ENCODE measurements at regions not wholly inside any gene's neighbourhood (a gene's known extent, or its start where the extent isn't known, plus 50 kb on each side); places are given as distances from the start of the nearest gene placed in this dataset.

DNA sequence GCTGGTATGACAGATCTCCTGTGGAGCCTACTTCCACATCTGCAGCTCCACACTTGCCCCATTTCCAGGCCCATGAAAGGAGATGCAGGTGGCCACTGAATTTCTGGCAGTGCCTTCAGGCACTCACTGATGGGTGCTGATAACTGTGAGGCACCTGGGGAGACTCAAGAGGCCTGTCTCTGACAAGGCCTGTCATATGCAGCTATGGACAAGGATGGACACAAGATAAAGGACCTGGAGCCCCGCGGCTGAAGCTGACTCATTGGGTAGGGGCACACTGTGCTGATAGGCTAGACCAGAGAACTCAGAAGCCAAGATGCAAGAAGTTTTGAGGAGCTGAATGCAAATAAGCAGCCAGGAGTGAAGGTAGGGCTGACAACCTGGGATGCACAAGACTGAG is 81.0 kb upstream of the LRFN2 start:
- peaks cover 3% of the 10 kb centered on the region; the same call in 1 of the 2 replicates for H3K27me3 Mint-ChIP-seq (ENCODE audit: low read depth)
- no peak overlapping the region for H3K4me3 Mint-ChIP-seq

DNA sequence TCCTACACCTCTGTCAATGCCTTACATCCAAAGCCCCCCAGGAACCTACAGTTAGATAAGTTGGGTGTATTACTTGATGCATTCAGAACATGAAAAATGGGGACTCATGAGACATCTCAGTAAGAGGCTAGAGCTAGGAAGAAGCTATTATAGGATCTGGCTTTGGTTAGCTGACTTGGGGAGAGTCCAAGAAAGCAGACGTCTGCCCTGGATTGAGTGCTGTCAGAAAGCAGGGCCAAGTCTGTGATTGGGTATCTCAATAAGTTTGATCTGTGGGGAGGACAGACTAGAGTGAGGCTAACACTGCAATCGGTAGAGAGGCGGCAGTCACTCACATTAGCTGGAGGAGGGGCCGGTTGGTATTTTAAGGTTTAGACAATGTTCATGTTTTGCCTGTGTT is 79.4 kb upstream of the LRFN2 start:
- H3K27me3 Mint-ChIP-seq (ENCODE audit: low read depth), result peaks cover 3% of the 10 kb centered on the region; the same call in 1 of the 2 replicates
- ATAC-seq (no peak), DNase-seq (ENCODE audit: low spot score) (no peak)
- H3K27ac Mint-ChIP-seq, result no peak overlapping the region
- peaks cover 3% of the 10 kb centered on the region for H3K4me1 Mint-ChIP-seq
- no peak overlapping the region for H3K4me3 Mint-ChIP-seq
- POLR2A ChIA-PET, result no interaction called here
- TF ChIP-seq ZNF423 (CRISPR knock-in tag; IDR thresholded peaks at IDR 0.05), result no peak
- TF ChIP-seq SP1 (CRISPR knock-in tag; conservative IDR thresholded peaks at IDR 0.05), result no peak
- TF ChIP-seq, protein P1, sequence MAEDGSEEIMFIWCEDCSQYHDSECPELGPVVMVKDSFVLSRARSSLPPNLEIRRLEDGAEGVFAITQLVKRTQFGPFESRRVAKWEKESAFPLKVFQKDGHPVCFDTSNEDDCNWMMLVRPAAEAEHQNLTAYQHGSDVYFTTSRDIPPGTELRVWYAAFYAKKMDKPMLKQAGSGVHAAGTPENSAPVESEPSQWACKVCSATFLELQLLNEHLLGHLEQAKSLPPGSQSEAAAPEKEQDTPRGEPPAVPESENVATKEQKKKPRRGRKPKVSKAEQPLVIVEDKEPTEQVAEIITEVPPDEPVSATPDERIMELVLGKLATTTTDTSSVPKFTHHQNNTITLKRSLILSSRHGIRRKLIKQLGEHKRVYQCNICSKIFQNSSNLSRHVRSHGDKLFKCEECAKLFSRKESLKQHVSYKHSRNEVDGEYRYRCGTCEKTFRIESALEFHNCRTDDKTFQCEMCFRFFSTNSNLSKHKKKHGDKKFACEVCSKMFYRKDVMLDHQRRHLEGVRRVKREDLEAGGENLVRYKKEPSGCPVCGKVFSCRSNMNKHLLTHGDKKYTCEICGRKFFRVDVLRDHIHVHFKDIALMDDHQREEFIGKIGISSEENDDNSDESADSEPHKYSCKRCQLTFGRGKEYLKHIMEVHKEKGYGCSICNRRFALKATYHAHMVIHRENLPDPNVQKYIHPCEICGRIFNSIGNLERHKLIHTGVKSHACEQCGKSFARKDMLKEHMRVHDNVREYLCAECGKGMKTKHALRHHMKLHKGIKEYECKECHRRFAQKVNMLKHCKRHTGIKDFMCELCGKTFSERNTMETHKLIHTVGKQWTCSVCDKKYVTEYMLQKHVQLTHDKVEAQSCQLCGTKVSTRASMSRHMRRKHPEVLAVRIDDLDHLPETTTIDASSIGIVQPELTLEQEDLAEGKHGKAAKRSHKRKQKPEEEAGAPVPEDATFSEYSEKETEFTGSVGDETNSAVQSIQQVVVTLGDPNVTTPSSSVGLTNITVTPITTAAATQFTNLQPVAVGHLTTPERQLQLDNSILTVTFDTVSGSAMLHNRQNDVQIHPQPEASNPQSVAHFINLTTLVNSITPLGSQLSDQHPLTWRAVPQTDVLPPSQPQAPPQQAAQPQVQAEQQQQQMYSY (CRISPR knock-in tag; IDR thresholded peaks at IDR 0.05), result no peak
- TF ChIP-seq NR2C2 (CRISPR knock-in tag; IDR thresholded peaks at IDR 0.05), result no peak
- TF ChIP-seq TEAD1 (CRISPR knock-in tag; IDR thresholded peaks at IDR 0.05), result no peak
- TF ChIP-seq, protein P2, sequence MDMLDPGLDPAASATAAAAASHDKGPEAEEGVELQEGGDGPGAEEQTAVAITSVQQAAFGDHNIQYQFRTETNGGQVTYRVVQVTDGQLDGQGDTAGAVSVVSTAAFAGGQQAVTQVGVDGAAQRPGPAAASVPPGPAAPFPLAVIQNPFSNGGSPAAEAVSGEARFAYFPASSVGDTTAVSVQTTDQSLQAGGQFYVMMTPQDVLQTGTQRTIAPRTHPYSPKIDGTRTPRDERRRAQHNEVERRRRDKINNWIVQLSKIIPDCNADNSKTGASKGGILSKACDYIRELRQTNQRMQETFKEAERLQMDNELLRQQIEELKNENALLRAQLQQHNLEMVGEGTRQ (CRISPR knock-in tag; IDR thresholded peaks at IDR 0.05), result no peak
- no peak for TF ChIP-seq ZNF263 (CRISPR knock-in tag; IDR thresholded peaks at IDR 0.05; ENCODE audit: low read depth)
- no peak for TF ChIP-seq CREB1 (CRISPR knock-in tag; IDR thresholded peaks at IDR 0.05)
- TF ChIP-seq, protein P3, sequence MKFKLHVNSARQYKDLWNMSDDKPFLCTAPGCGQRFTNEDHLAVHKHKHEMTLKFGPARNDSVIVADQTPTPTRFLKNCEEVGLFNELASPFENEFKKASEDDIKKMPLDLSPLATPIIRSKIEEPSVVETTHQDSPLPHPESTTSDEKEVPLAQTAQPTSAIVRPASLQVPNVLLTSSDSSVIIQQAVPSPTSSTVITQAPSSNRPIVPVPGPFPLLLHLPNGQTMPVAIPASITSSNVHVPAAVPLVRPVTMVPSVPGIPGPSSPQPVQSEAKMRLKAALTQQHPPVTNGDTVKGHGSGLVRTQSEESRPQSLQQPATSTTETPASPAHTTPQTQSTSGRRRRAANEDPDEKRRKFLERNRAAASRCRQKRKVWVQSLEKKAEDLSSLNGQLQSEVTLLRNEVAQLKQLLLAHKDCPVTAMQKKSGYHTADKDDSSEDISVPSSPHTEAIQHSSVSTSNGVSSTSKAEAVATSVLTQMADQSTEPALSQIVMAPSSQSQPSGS (CRISPR knock-in tag; IDR thresholded peaks at IDR 0.05; ENCODE audit: borderline replicate concordance, low read depth), result no peak
- peaks cover 35% of the 10 kb centered on the region for H3K9me3 Mint-ChIP-seq
- CTCF ChIA-PET, result no interaction called here
- H3K36me3 Mint-ChIP-seq, result peaks cover 23% of the 10 kb centered on the region

More for the DNA sequence above, 81.0 kb upstream of the LRFN2 start:
- ChIA-PET CTCF (no interaction called here), POLR2A (no interaction called here)
- DNase-seq (ENCODE audit: low spot score) (no peak), ATAC-seq (no peak)
- TF ChIP-seq TP53 (CRISPR knock-in tag; IDR thresholded peaks at IDR 0.05) (no peak), AFF4 (CRISPR knock-in tag; IDR thresholded peaks at IDR 0.05; ENCODE audit: borderline replicate concordance) (no peak), NFE2L1 (CRISPR knock-in tag; IDR thresholded peaks at IDR 0.05) (no peak), ELF4 (CRISPR knock-in tag; IDR thresholded peaks at IDR 0.05; ENCODE audit: low read depth) (no peak), ZMAT4 (CRISPR knock-in tag; IDR thresholded peaks at IDR 0.05) (no peak)
- H3K36me3 Mint-ChIP-seq, result peaks cover 21% of the 10 kb centered on the region
- no peaks in the 10 kb centered on the region for H3K4me1 Mint-ChIP-seq
- no peak overlapping the region for H3K27ac Mint-ChIP-seq
- H3K9me3 Mint-ChIP-seq, result peaks cover 33% of the 10 kb centered on the region
